ENCODE measurements at regions not wholly inside any gene's neighbourhood (a gene's known extent, or its start where the extent isn't known, plus 50 kb on each side); places are given as distances from the start of the nearest gene placed in this dataset.

GRCh38 chr5:30749971-30750370, 443.5 kb upstream of the CDH6 start:
- DNase-seq, result no peak
- peaks cover 2% of the 10 kb centered on the region for H3K9me3 Mint-ChIP-seq
- H3K4me3 Mint-ChIP-seq, result no peak overlapping the region
- H3K27me3 Mint-ChIP-seq, result no peaks in the 10 kb centered on the region
- no peak overlapping the region for H3K27ac Mint-ChIP-seq
- no peaks in the 10 kb centered on the region for H3K36me3 Mint-ChIP-seq
- no peaks in the 10 kb centered on the region for H3K4me1 Mint-ChIP-seq

DNA sequence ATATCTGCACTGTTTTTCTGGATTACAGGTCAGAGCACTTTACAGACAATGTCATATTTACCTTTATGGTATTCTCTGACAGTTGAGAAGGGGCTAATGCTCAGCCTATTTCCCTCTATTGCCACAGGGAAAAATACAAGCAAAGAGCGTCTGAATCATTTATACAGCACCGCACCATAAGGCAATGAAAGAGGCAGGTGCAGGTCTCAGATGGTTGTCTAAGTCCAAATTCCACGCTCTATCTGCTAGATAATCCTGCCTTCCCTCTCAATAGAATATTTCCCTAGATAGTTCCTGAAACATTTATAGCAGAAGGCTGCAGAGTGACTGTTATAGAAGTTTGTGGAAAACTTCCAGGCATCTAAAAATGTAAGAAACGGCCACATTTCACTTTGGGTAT, 446.1 kb upstream of the CDH6 start:
- H3K27me3 Mint-ChIP-seq, result no peaks in the 10 kb centered on the region
- H3K4me3 Mint-ChIP-seq, result no peak overlapping the region
- H3K27ac Mint-ChIP-seq, result no peak overlapping the region
- H3K9me3 Mint-ChIP-seq, result peaks cover 3% of the 10 kb centered on the region
- no peaks in the 10 kb centered on the region for H3K36me3 Mint-ChIP-seq
- no peak for DNase-seq
- H3K4me1 Mint-ChIP-seq, result no peaks in the 10 kb centered on the region

DNA sequence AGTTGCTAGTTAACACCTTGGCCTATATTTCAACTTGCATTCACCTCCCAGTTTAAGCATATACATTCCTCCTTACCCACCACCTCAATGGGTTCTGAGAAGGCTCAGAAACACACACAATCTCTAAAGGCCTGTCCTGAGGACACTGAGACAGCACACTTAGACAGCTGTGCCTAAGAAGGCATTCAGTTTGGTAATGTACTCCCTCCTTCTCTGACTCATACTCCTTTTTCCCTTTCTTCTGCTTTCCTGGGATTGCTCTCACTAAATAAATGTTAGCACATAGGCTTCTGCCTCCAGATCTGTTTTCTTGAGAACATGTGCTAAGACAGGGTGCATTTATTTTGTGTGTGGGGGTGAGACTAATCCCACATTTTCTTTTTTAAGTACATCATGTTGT, 456.8 kb upstream of the CDH6 start:
- Mint-ChIP-seq H3K9me3 (peaks cover 6% of the 10 kb centered on the region), H3K27me3 (no peaks in the 10 kb centered on the region), H3K27ac (no peak overlapping the region), H3K4me3 (no peak overlapping the region), H3K4me1 (no peaks in the 10 kb centered on the region), H3K36me3 (no peaks in the 10 kb centered on the region)
- no peak for DNase-seq

DNA sequence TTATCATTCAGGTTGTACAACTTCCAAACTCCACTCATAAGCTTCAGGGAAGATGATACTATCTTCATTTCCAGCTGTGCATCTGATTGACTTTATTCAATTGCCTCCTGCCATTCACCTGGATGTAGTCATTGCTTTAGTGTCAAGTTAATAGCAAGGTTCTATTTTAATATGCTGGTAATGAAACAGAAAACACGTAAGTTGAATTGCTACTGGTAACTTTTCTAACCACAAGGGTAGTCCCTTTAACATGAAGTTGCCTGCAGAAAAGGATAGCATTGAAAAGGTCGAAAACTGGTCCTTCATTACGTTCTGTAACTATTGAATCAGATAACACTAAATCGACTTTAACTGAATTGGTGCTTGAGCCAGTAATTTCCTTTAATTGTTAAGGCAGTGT, 459.4 kb upstream of the CDH6 start:
- no peaks in the 10 kb centered on the region for H3K4me1 Mint-ChIP-seq
- H3K9me3 Mint-ChIP-seq, result peaks cover 6% of the 10 kb centered on the region
- H3K27ac Mint-ChIP-seq, result no peak overlapping the region
- no peak for DNase-seq
- no peaks in the 10 kb centered on the region for H3K27me3 Mint-ChIP-seq
- H3K36me3 Mint-ChIP-seq, result no peaks in the 10 kb centered on the region
- no peak overlapping the region for H3K4me3 Mint-ChIP-seq

- H3K4me1 Mint-ChIP-seq, result no peaks in the 10 kb centered on the region
- H3K36me3 Mint-ChIP-seq, result no peaks in the 10 kb centered on the region
- no peak overlapping the region for H3K4me3 Mint-ChIP-seq
- no peak overlapping the region for H3K27ac Mint-ChIP-seq
- H3K9me3 Mint-ChIP-seq, result peaks cover 2% of the 10 kb centered on the region
- no peaks in the 10 kb centered on the region for H3K27me3 Mint-ChIP-seq
- DNase-seq, result no peak
These were observed 468.4 kb upstream of the CDH6 start for GRCh38 chr5:30725073-30725472.

DNA sequence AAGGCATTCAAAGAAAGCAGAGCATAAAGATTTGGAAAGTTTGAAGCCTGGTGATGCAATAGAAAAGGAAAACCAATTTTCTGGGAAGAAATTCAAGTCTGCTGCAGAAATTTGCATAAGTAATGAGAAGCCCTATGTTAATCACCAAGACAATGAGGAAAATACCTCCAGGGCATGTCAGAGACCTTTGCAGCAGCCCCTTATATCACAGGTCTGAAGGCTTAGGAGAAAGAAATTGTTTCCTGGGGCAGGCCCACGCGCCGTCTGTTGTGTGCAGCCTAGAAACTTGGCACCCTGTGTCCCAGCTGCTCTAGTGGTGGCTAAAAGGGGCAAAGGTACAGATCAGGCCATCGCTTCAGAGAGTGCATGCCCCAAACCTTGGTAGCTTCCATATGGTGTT, 495.3 kb upstream of the CDH6 start:
- H3K4me1 Mint-ChIP-seq, result no peaks in the 10 kb centered on the region
- H3K27me3 Mint-ChIP-seq, result no peaks in the 10 kb centered on the region
- H3K27ac Mint-ChIP-seq, result no peak overlapping the region
- DNase-seq, result no peak
- H3K4me3 Mint-ChIP-seq, result no peak overlapping the region
- H3K36me3 Mint-ChIP-seq, result no peaks in the 10 kb centered on the region
- peaks cover 3% of the 10 kb centered on the region for H3K9me3 Mint-ChIP-seq

DNA sequence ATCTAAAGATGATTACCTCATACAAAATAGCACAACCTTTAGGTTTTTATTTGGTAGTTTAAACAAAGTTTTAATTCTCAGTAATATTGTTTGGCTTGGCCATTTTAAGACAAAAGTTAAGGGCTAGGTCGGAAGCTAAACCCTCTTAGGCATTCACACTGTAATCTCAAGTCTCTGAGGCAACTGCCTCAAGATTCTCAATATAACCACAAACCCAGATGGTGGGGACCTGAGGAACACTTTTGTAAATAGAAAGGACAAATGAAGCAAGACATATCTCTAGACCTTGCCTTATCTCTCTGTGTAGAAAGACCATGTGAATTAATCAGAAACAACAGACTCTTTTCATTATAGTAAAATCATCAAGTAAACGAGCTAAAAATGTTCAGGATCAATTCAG, 500.2 kb upstream of the CDH6 start:
- H3K4me3 Mint-ChIP-seq, result no peak overlapping the region
- H3K4me1 Mint-ChIP-seq, result no peaks in the 10 kb centered on the region
- peaks cover 3% of the 10 kb centered on the region for H3K9me3 Mint-ChIP-seq
- H3K27ac Mint-ChIP-seq, result no peak overlapping the region
- H3K36me3 Mint-ChIP-seq, result no peaks in the 10 kb centered on the region
- DNase-seq, result no peak
- H3K27me3 Mint-ChIP-seq, result no peaks in the 10 kb centered on the region

DNA sequence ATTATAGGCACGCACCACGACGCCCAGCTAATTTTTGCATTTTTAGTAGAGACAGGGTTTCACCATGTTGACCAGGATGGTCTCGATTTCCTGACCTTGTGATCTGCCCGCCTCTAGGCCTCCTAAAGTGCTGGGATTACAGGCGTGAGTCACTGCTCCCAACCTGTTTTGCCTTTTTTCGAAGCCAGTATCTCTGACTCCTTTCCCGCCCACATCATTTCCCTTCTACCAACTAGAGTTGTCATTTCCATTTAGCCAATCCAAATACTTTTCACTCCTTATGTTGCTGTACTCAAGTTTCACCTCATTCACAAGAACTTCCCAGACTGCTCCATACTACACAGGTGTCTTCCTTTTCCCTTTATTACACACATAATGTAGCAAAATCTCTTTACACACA, 502.6 kb upstream of the CDH6 start:
- Mint-ChIP-seq H3K27ac (no peak overlapping the region), H3K9me3 (peaks cover 2% of the 10 kb centered on the region), H3K36me3 (no peaks in the 10 kb centered on the region), H3K4me1 (no peaks in the 10 kb centered on the region), H3K27me3 (no peaks in the 10 kb centered on the region), H3K4me3 (no peak overlapping the region)
- DNase-seq, result no peak

- peaks cover 5% of the 10 kb centered on the region for H3K9me3 Mint-ChIP-seq
These were observed 506.0 kb upstream of the CDH6 start for GRCh38 chr5:30687461-30687860.

GRCh38 chr5:30686530-30686929, 507.0 kb upstream of the CDH6 start:
- Mint-ChIP-seq H3K4me3 (no peak overlapping the region), H3K27me3 (no peaks in the 10 kb centered on the region), H3K27ac (no peak overlapping the region), H3K4me1 (no peaks in the 10 kb centered on the region), H3K9me3 (peaks cover 6% of the 10 kb centered on the region), H3K36me3 (no peaks in the 10 kb centered on the region)
- DNase-seq, result no peak

More at GRCh38 chr5:30687461-30687860, 506.0 kb upstream of the CDH6 start:
- H3K4me1 Mint-ChIP-seq, result no peaks in the 10 kb centered on the region
- H3K4me3 Mint-ChIP-seq, result no peak overlapping the region
- no peaks in the 10 kb centered on the region for H3K27me3 Mint-ChIP-seq
- DNase-seq, result no peak
- no peaks in the 10 kb centered on the region for H3K36me3 Mint-ChIP-seq
- H3K27ac Mint-ChIP-seq, result no peak overlapping the region

GRCh38 chr5:30676223-30676840, 517.2 kb upstream of the CDH6 start:
- no peaks in the 10 kb centered on the region for H3K4me1 Mint-ChIP-seq
- DNase-seq, result no peak
- H3K36me3 Mint-ChIP-seq, result no peaks in the 10 kb centered on the region
- H3K9me3 Mint-ChIP-seq, result peaks cover 15% of the 10 kb centered on the region
- H3K4me3 Mint-ChIP-seq, result no peak overlapping the region
- no peaks in the 10 kb centered on the region for H3K27me3 Mint-ChIP-seq
- no peak overlapping the region for H3K27ac Mint-ChIP-seq

- H3K4me1 Mint-ChIP-seq, result no peaks in the 10 kb centered on the region
- H3K27me3 Mint-ChIP-seq, result no peaks in the 10 kb centered on the region
- no peak overlapping the region for H3K4me3 Mint-ChIP-seq
- no peak for DNase-seq
- H3K36me3 Mint-ChIP-seq, result no peaks in the 10 kb centered on the region
- H3K9me3 Mint-ChIP-seq, result peaks cover 10% of the 10 kb centered on the region
- H3K27ac Mint-ChIP-seq, result no peak overlapping the region
These were observed 526.2 kb upstream of the CDH6 start for GRCh38 chr5:30667293-30667692.

GRCh38 chr5:30663536-30663935, 530.0 kb upstream of the CDH6 start:
- peaks cover 4% of the 10 kb centered on the region for H3K9me3 Mint-ChIP-seq
- DNase-seq, result no peak
- H3K36me3 Mint-ChIP-seq, result no peaks in the 10 kb centered on the region
- H3K27me3 Mint-ChIP-seq, result no peaks in the 10 kb centered on the region
- no peak overlapping the region for H3K4me3 Mint-ChIP-seq
- H3K4me1 Mint-ChIP-seq, result no peaks in the 10 kb centered on the region
- no peak overlapping the region for H3K27ac Mint-ChIP-seq

DNA sequence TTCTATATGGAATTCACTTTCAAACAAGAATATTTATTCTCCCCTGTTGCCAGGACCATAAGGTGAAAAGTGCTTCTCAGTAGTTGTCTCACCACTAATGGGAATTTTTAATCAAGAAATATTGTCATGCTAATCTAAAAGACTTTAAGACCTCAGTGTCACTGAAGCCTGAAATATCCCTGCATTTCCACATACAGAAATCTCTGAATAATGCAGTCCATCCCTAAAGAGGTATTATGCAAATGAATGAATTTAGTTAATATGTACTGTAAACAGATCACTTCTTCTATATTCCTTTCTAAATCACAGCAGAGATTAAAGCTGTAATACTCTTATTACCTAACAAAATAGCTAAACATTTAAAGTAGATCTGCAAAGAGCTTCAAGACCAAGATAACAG, 531.1 kb upstream of the CDH6 start:
- H3K27me3 Mint-ChIP-seq, result no peaks in the 10 kb centered on the region
- DNase-seq, result no peak
- no peak overlapping the region for H3K27ac Mint-ChIP-seq
- H3K9me3 Mint-ChIP-seq, result peaks cover 4% of the 10 kb centered on the region
- H3K4me3 Mint-ChIP-seq, result no peak overlapping the region
- no peaks in the 10 kb centered on the region for H3K36me3 Mint-ChIP-seq
- no peaks in the 10 kb centered on the region for H3K4me1 Mint-ChIP-seq

- no peak overlapping the region for H3K4me3 Mint-ChIP-seq
- DNase-seq, result no peak
- peaks cover 7% of the 10 kb centered on the region for H3K9me3 Mint-ChIP-seq
- H3K4me1 Mint-ChIP-seq, result no peaks in the 10 kb centered on the region
- no peaks in the 10 kb centered on the region for H3K36me3 Mint-ChIP-seq
- H3K27ac Mint-ChIP-seq, result no peak overlapping the region
- no peaks in the 10 kb centered on the region for H3K27me3 Mint-ChIP-seq
These were observed 531.8 kb upstream of the CDH6 start for GRCh38 chr5:30661730-30662129.

GRCh38 chr5:30659417-30659816, 534.1 kb upstream of the CDH6 start:
- Mint-ChIP-seq H3K4me1 (no peaks in the 10 kb centered on the region), H3K27ac (no peak overlapping the region), H3K27me3 (no peaks in the 10 kb centered on the region), H3K9me3 (peaks cover 7% of the 10 kb centered on the region), H3K36me3 (no peaks in the 10 kb centered on the region), H3K4me3 (no peak overlapping the region)
- no peak for DNase-seq

- no peaks in the 10 kb centered on the region for H3K27me3 Mint-ChIP-seq
- H3K27ac Mint-ChIP-seq, result no peak overlapping the region
- H3K4me3 Mint-ChIP-seq, result no peak overlapping the region
- H3K36me3 Mint-ChIP-seq, result no peaks in the 10 kb centered on the region
- peaks cover 6% of the 10 kb centered on the region for H3K9me3 Mint-ChIP-seq
- no peak for DNase-seq
- H3K4me1 Mint-ChIP-seq, result no peaks in the 10 kb centered on the region
These were observed 543.2 kb upstream of the CDH6 start for GRCh38 chr5:30650311-30650710.
